Hepatocyte (in vitro differentiated cells): ENCODE measurements at regions not wholly inside any gene's neighbourhood (a gene's known extent, or its start where the extent isn't known, plus 50 kb on each side); places are given as distances from the start of the nearest gene placed in this dataset.

Source experiments
- CTCF ChIP-seq: fragments of 200-600 bp; sonication (generic); IDR thresholded peaks from 2 replicates; pipeline ENCODE4 v1.5.1; 2016; ENCODE audit warnings: antibody characterized with exemption, mild to moderate bottlenecking; ENCODE audit not compliant: poor library complexity
- EZH2phosphoT487 ChIP-seq: fragments of 200-600 bp; sonication (generic); IDR thresholded peaks from one replicate; pipeline ENCODE4 v1.6.1; 2018; ENCODE audit warnings: antibody characterized with exemption, mild to moderate bottlenecking, low read depth, moderate library complexity; ENCODE audit not compliant: unreplicated experiment, severe bottlenecking

DNA sequence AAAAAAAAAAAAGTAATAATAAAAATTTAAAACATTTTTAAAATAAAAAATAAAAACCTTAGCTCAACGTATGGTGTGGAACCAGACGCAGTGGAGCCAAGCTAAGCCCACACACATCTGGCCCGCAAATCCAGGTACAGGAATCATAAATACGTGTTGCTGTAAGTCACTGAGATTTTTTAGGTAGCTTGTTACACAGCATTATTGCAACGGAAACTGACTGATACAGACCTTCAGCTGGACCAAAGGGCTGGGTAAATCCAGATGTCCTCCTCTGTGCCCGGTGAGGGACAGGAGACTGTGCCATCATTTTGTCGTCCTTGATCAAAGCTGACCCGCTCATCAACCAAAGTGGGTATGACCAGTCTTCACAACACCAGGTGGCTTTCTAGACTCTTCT, 104.9 kb downstream of the TMEM130 start:
- TF ChIP-seq CTCF, result no peak
- no peak for TF ChIP-seq EZH2phosphoT487
